ENCODE measurements at regions not wholly inside any gene's neighbourhood (a gene's known extent, or its start where the extent isn't known, plus 50 kb on each side); places are given as distances from the start of the nearest gene placed in this dataset.

DNA sequence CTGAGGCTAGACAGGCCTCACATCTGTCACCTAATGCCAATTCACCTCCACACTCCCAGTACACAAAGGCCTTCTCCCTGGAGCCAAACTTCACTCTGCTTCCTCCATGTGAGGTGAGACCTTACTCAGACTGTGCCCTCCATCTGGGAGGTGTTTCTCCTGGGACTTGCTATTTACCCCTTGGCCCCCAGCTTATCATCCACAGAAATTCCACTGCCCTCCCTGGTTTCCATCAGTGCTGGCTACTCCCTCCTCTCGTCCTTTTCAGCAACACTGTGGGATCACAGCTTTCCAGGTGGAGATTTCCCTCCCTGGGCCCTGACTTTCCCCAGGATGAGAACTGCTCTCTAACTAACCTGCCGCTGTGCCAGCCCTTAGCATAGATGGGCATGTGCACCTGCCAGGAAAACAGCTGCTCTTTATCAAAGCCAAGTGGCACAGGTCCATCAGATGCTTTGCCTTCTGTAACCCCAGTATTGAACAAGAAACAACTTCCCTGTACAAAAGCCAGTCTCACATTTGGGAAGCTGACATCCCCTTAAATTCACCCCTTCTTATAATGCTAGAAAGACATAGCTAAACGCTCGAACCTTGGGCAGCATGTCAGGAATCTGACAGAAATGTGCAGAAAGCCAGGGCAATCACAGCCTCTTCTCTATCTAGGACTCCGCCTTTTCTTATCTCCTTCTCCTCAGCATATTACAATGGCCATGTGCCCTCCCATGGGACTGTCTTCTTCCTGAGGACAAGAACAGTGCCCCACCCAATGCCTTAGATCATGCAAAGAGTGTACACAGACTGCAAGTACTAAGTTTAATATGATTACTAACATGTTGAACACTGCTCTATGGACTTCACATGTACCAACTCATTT is 535.5 kb upstream of the ID2 start:
- TF ChIP-seq YY1 (IDR thresholded peaks at IDR 0.05; ENCODE audit: insufficient read depth, insufficient read length) = no peak
- TF ChIP-seq ZNF274 (IDR thresholded peaks at IDR 0.05; ENCODE audit: low read depth, low read length) = no peak

Data from NT2/D1 (cell line).